ENCODE measurements at regions not wholly inside any gene's neighbourhood (a gene's known extent, or its start where the extent isn't known, plus 50 kb on each side); places are given as distances from the start of the nearest gene placed in this dataset. TPM values are rescaled to one million over a fixed set of nuclear protein-coding genes. Genes with fewer than 3 reads are reported as not detected.

- Histone ChIP-seq H3K27ac (no peak overlapping the region), H3K9me3 (no peaks in the 10 kb centered on the region), H3K4me1 (no peaks in the 10 kb centered on the region), H3K27me3 (no peaks in the 10 kb centered on the region), H3K4me3 (no peak overlapping the region), H3K36me3 (no peaks in the 10 kb centered on the region)
- no peak for DNase-seq (ENCODE audit: low spot score in 2 of 2)
- 94% methylated on average over 1 of the region's 1 CpG for WGBS, 2 donors
- TF ChIP-seq EP300 (IDR thresholded peaks at IDR 0.05) = no peak
- no peak for TF ChIP-seq POLR2A (IDR thresholded peaks at IDR 0.05)
- TF ChIP-seq, protein P1, sequence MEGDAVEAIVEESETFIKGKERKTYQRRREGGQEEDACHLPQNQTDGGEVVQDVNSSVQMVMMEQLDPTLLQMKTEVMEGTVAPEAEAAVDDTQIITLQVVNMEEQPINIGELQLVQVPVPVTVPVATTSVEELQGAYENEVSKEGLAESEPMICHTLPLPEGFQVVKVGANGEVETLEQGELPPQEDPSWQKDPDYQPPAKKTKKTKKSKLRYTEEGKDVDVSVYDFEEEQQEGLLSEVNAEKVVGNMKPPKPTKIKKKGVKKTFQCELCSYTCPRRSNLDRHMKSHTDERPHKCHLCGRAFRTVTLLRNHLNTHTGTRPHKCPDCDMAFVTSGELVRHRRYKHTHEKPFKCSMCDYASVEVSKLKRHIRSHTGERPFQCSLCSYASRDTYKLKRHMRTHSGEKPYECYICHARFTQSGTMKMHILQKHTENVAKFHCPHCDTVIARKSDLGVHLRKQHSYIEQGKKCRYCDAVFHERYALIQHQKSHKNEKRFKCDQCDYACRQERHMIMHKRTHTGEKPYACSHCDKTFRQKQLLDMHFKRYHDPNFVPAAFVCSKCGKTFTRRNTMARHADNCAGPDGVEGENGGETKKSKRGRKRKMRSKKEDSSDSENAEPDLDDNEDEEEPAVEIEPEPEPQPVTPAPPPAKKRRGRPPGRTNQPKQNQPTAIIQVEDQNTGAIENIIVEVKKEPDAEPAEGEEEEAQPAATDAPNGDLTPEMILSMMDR (IDR thresholded peaks at IDR 0.05) = no peak
Measured at GRCh38 chr3:174792864-174793263, 66.3 kb upstream of the NAALADL2 start.

Small RNA genes in the stretch of these regions (small RNA-seq; reads per million reads assigned to genes)
- gene RN7SKP40 = not detected

Data from tibial nerve (tissue), 4 donors.